ENCODE measurements at regions not wholly inside any gene's neighbourhood (a gene's known extent, or its start where the extent isn't known, plus 50 kb on each side); places are given as distances from the start of the nearest gene placed in this dataset.

- ATAC-seq: no peak
- ChIA-PET POLR2A (no interaction called here), CTCF (no interaction called here), RAD21 (ENCODE audit: low non-redundant PET in 1 of 2, low total read pairs in 2 of 2, uncharacterized antibody in 2 of 2, unreplicated experiment in 2 of 2) (no interaction called here)
- H3K4me2 ChIP-seq (ENCODE audit: low read length): no peak overlapping the region
- no peaks in the 10 kb centered on the region for H3K9me2 ChIP-seq (ENCODE audit: insufficient read depth)
- no peak overlapping the region for H3K9ac ChIP-seq (ENCODE audit: low read length)
- DNase-seq (ENCODE audit: low read depth, low spot score): no peak
- peaks cover under 1 to 11% of the 10 kb centered on the region in 2 experiments; a peak in 3 of 4 replicates for H3K9me3 ChIP-seq (ENCODE audit: control insufficient read depth in 1 of 2, insufficient read depth in 1 of 2, low read depth in 1 of 2, low read length in 2 of 2)
- H4K20me1 ChIP-seq (ENCODE audit: insufficient read depth): no peaks in the 10 kb centered on the region
- no peak overlapping the region for H3K4me3 ChIP-seq (replicated peaks in 1 of 2; ENCODE audit: low read depth in 1 of 2, low read length in 2 of 2)
- no peaks in the 10 kb centered on the region for H3K79me2 ChIP-seq (ENCODE audit: insufficient read depth, low read length)
- H3K4me1 ChIP-seq (ENCODE audit: control insufficient read depth in 1 of 2, insufficient read depth in 2 of 2, low read length in 2 of 2): peaks cover 0 to 6% of the 10 kb centered on the region in 2 experiments; a peak in 1 of 4 replicates
- H2AFZ ChIP-seq (ENCODE audit: low read depth, low read length, poor library complexity, severe bottlenecking): no peak overlapping the region
- intact Hi-C loops (cut with micrococcal nuclease): no loop called here
- peaks cover 10% of the 10 kb centered on the region; the same call in 1 of the 2 replicates for H3K27me3 ChIP-seq (ENCODE audit: insufficient read depth, low read length)
- TF ChIP-seq ELF1 (IDR thresholded peaks at IDR 0.05; ENCODE audit: borderline replicate concordance, low read depth): no peak
- H3K36me3 ChIP-seq (ENCODE audit: control insufficient read depth in 1 of 2, insufficient read depth in 2 of 2, low read length in 2 of 2): no peaks in the 10 kb centered on the region
- no TSS peak for BruUV-seq (replicated peaks)
- H3K27ac ChIP-seq (ENCODE audit: low read depth, low read length): no peak overlapping the region
These were observed 179.4 kb upstream of the SDK2 start for GRCh38 chr17:73823684-73824083.

DNA sequence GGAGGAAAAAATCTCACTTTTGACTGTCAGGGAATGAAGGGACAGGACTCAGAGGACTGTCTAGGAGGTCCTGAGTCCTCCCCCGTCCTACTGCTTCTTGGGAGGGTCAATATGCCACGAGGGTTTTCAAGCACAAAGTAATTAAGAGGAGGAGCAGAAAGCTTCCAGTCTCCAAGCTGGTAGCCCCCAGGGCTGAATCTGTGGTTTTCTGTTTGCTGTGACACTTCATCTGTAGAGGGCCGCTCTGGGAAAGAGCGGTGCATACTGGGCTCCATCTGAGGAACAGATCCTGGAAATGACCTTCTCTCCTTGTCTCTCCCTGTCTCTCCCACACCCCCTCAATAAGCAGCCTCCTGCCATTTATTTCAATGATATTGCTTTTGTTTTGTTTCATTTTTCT is 180.1 kb upstream of the SDK2 start:
- DNase-seq (ENCODE audit: low read depth, low spot score) (no peak), ATAC-seq (no peak)
- Histone ChIP-seq H3K36me3 (ENCODE audit: control insufficient read depth in 1 of 2, insufficient read depth in 2 of 2, low read length in 2 of 2) (no peaks in the 10 kb centered on the region), H2AFZ (ENCODE audit: low read depth, low read length, poor library complexity, severe bottlenecking) (no peak overlapping the region), H3K9ac (ENCODE audit: low read length) (no peak overlapping the region), H3K9me3 (ENCODE audit: control insufficient read depth in 1 of 2, insufficient read depth in 1 of 2, low read depth in 1 of 2, low read length in 2 of 2) (peaks cover 0 to 4% of the 10 kb centered on the region in 2 experiments; a peak in 2 of 4 replicates), H3K27ac (ENCODE audit: low read depth, low read length) (no peak overlapping the region), H3K9me2 (ENCODE audit: insufficient read depth) (no peaks in the 10 kb centered on the region), H3K4me3 (replicated peaks in 1 of 2; ENCODE audit: low read depth in 1 of 2, low read length in 2 of 2) (no peak overlapping the region), H3K4me2 (ENCODE audit: low read length) (no peak overlapping the region), H4K20me1 (ENCODE audit: insufficient read depth) (no peaks in the 10 kb centered on the region), H3K4me1 (ENCODE audit: control insufficient read depth in 1 of 2, insufficient read depth in 2 of 2, low read length in 2 of 2) (peaks cover 0 to 6% of the 10 kb centered on the region in 2 experiments; a peak in 1 of 4 replicates), H3K79me2 (ENCODE audit: insufficient read depth, low read length) (no peaks in the 10 kb centered on the region), H3K27me3 (ENCODE audit: insufficient read depth, low read length) (peaks cover 10% of the 10 kb centered on the region; the same call in 1 of the 2 replicates)
- RAD21 ChIA-PET (ENCODE audit: low non-redundant PET in 1 of 2, low total read pairs in 2 of 2, uncharacterized antibody in 2 of 2, unreplicated experiment in 2 of 2): no interaction called here
- TF ChIP-seq ZFX (IDR thresholded peaks at IDR 0.05): no peak
- TF ChIP-seq SP1 (IDR thresholded peaks at IDR 0.05; ENCODE audit: low read depth): no peak
- no peak for TF ChIP-seq SIN3A (IDR thresholded peaks at IDR 0.05; ENCODE audit: low read depth)
- no peak for TF ChIP-seq REST (IDR thresholded peaks at IDR 0.05; ENCODE audit: low read depth)
- no peak for TF ChIP-seq ZBTB33 (IDR thresholded peaks at IDR 0.05; ENCODE audit: extremely low read depth, insufficient replicate concordance, low read length)
- TF ChIP-seq, protein P1, sequence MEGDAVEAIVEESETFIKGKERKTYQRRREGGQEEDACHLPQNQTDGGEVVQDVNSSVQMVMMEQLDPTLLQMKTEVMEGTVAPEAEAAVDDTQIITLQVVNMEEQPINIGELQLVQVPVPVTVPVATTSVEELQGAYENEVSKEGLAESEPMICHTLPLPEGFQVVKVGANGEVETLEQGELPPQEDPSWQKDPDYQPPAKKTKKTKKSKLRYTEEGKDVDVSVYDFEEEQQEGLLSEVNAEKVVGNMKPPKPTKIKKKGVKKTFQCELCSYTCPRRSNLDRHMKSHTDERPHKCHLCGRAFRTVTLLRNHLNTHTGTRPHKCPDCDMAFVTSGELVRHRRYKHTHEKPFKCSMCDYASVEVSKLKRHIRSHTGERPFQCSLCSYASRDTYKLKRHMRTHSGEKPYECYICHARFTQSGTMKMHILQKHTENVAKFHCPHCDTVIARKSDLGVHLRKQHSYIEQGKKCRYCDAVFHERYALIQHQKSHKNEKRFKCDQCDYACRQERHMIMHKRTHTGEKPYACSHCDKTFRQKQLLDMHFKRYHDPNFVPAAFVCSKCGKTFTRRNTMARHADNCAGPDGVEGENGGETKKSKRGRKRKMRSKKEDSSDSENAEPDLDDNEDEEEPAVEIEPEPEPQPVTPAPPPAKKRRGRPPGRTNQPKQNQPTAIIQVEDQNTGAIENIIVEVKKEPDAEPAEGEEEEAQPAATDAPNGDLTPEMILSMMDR (IDR thresholded peaks at IDR 0.05 in 2 of 3, conservative IDR thresholded peaks at IDR 0.05 in 1 of 3; ENCODE audit: borderline replicate concordance in 1 of 3, insufficient read depth in 1 of 3, low read depth in 2 of 3, low read length in 2 of 3): no peak
- TF ChIP-seq FOSL1 (IDR thresholded peaks at IDR 0.05; ENCODE audit: low read depth): no peak
- TF ChIP-seq SRF (IDR thresholded peaks at IDR 0.05; ENCODE audit: low read depth): no peak
- POLR2A ChIA-PET: no interaction called here
- intact Hi-C loops (cut with micrococcal nuclease): no loop called here
- CTCF ChIA-PET: no interaction called here
- BruUV-seq (replicated peaks): no TSS peak

All from HCT116 (cell line).